WTC11 (cell line): ENCODE measurements at regions not wholly inside any gene's neighbourhood (a gene's known extent, or its start where the extent isn't known, plus 50 kb on each side); places are given as distances from the start of the nearest gene placed in this dataset.
"Not testable (repeated sequence)": the region's sequence is repeated elsewhere in the genome, so short reads cannot be mapped to it uniquely, and the experiment has no call there.

Experiments used
- ATAC-seq: fragments of 200-7000 bp; cut with Tn5 transposase; 2 replicates; pipeline ENCODE4 v1.10.0; 2021; ENCODE audit warnings: mild to moderate bottlenecking, moderate library complexity
- CTCF ChIA-PET: fragments of 300-600 bp; sonication (Branson Sonifier 250); formaldehyde crosslinking; loops from one replicate; lab custom pipeline; 2021; ENCODE audit warnings: antibody characterized with exemption; lab: Charles Lee
- POLR2A ChIA-PET: fragments of 350-600 bp; sonication (Branson Sonifier 250); formaldehyde crosslinking; loops from one replicate; lab custom pipeline; 2021; ENCODE audit warnings: antibody characterized with exemption; lab: Charles Lee
- DNase-seq: peaks from one replicate; pipeline ENCODE4 v3.0.0; 2021; ENCODE audit warnings: low spot score
- H3K27ac Mint-ChIP-seq: 2 replicates; pipeline ENCODE4 v1.8.0; 2021; ENCODE audit warnings: mixed read lengths
- H3K27me3 Mint-ChIP-seq: 2 replicates; pipeline ENCODE4 v1.8.0; 2021; ENCODE audit warnings: low read depth, mild to moderate bottlenecking, moderate library complexity, mixed read lengths
- H3K36me3 Mint-ChIP-seq: 2 replicates; pipeline ENCODE4 v1.8.0; 2021; ENCODE audit warnings: mixed read lengths
- H3K4me1 Mint-ChIP-seq: 2 replicates; pipeline ENCODE4 v1.8.0; 2022; ENCODE audit warnings: mixed read lengths
- H3K4me3 Mint-ChIP-seq: 2 replicates; pipeline ENCODE4 v1.8.0; 2021; ENCODE audit warnings: mild to moderate bottlenecking, moderate library complexity, mixed read lengths
- H3K9me3 Mint-ChIP-seq: 2 replicates; pipeline ENCODE4 v1.8.0; 2021; ENCODE audit warnings: mixed read lengths
- EMX1 ChIP-seq: fragments of 250-450 bp; sonication (Bioruptor Pico); IDR thresholded peaks from 2 replicates; pipeline ENCODE4 v1.8.0; 2021; ENCODE audit warnings: mild to moderate bottlenecking
- GRHL2 ChIP-seq: fragments of 250-450 bp; sonication (Bioruptor Pico); IDR thresholded peaks from 2 replicates; pipeline ENCODE4 v1.8.0; 2022; ENCODE audit warnings: mild to moderate bottlenecking, moderate library complexity; ENCODE audit not compliant: insufficient replicate concordance, severe bottlenecking
- GTF2I ChIP-seq: fragments of 250-450 bp; sonication (Bioruptor Pico); conservative IDR thresholded peaks from 2 replicates; pipeline ENCODE4 v1.4.0; 2021; ENCODE audit warnings: mild to moderate bottlenecking
- IRF2 ChIP-seq: sonication (generic); formaldehyde crosslinking; IDR thresholded peaks from 2 replicates; pipeline ENCODE4 v1.8.0; 2022; ENCODE audit warnings: low read depth, missing genetic modification reagents, borderline replicate concordance
- MXD4 ChIP-seq: fragments of 250-450 bp; sonication (Bioruptor Pico); IDR thresholded peaks from 2 replicates; pipeline ENCODE4 v1.8.0; 2021; ENCODE audit warnings: mild to moderate bottlenecking, moderate library complexity, borderline replicate concordance
- NFYB ChIP-seq: sonication (generic); formaldehyde crosslinking; conservative IDR thresholded peaks from 2 replicates; pipeline ENCODE4 v1.8.0; 2022; ENCODE audit warnings: low read depth, missing genetic modification reagents
- PRRX2 ChIP-seq: fragments of 250-450 bp; sonication (Bioruptor Pico); IDR thresholded peaks from 2 replicates; pipeline ENCODE4 v1.8.0; 2021; ENCODE audit warnings: mild to moderate bottlenecking
- RORB ChIP-seq: fragments of 250-450 bp; sonication (Bioruptor Pico); IDR thresholded peaks from 2 replicates; pipeline ENCODE4 v1.9.0; 2021; ENCODE audit warnings: mild to moderate bottlenecking
- TEAD4 ChIP-seq: sonication (generic); formaldehyde crosslinking; IDR thresholded peaks from 2 replicates; pipeline ENCODE4 v1.8.0; 2022; ENCODE audit warnings: mild to moderate bottlenecking, missing genetic modification reagents
- ZNF219 ChIP-seq: sonication (generic); formaldehyde crosslinking; IDR thresholded peaks from 2 replicates; pipeline ENCODE4 v1.8.0; 2023; ENCODE audit warnings: missing genetic modification reagents, mild to moderate bottlenecking, borderline replicate concordance
- ZNF317 ChIP-seq: sonication (generic); formaldehyde crosslinking; IDR thresholded peaks from 2 replicates; pipeline ENCODE4 v1.8.1; 2023; ENCODE audit warnings: low read depth, mild to moderate bottlenecking, moderate library complexity, missing genetic modification reagents, borderline replicate concordance
- TF ChIP-seq, protein P1 (sequence below): sonication (generic); formaldehyde crosslinking; IDR thresholded peaks from 2 replicates; pipeline ENCODE4 v1.8.1; 2022; ENCODE audit warnings: mild to moderate bottlenecking, missing genetic modification reagents, moderate library complexity, borderline replicate concordance
- TF ChIP-seq, protein P2 (sequence below): sonication (generic); formaldehyde crosslinking; IDR thresholded peaks from 2 replicates; pipeline ENCODE4 v1.8.1; 2023; ENCODE audit warnings: mild to moderate bottlenecking, missing genetic modification reagents, moderate library complexity
- TF ChIP-seq, protein P3 (sequence below): sonication (generic); formaldehyde crosslinking; conservative IDR thresholded peaks from 2 replicates; pipeline ENCODE4 v1.8.1; 2023; ENCODE audit warnings: mild to moderate bottlenecking, low read depth, missing genetic modification reagents, moderate library complexity
- TF ChIP-seq, protein P4 (sequence below): fragments of 200-600 bp; IDR thresholded peaks from 2 replicates; pipeline ENCODE4 v1.8.0; 2022; ENCODE audit warnings: antibody characterized with exemption
- TF ChIP-seq, protein P5 (sequence below): sonication (generic); formaldehyde crosslinking; IDR thresholded peaks from 2 replicates; pipeline ENCODE4 v1.8.1; 2023; ENCODE audit warnings: mild to moderate bottlenecking, missing genetic modification reagents, moderate library complexity
- TF ChIP-seq, protein P6 (sequence below): fragments of 250-450 bp; sonication (Bioruptor Pico); IDR thresholded peaks from 2 replicates; pipeline ENCODE4 v1.9.0; 2021; ENCODE audit warnings: moderate library complexity, mild to moderate bottlenecking, inconsistent platforms, borderline replicate concordance
- TF ChIP-seq, protein P7 (sequence below): fragments of 250-450 bp; sonication (Bioruptor Pico); IDR thresholded peaks from 2 replicates; pipeline ENCODE4 v1.8.0; 2021; ENCODE audit warnings: mild to moderate bottlenecking
- TF ChIP-seq, protein P8 (sequence below): sonication (generic); formaldehyde crosslinking; IDR thresholded peaks from 2 replicates; pipeline ENCODE4 v1.8.0; 2022; ENCODE audit warnings: mild to moderate bottlenecking, missing genetic modification reagents
- TF ChIP-seq, protein P9 (sequence below): sonication (generic); formaldehyde crosslinking; IDR thresholded peaks from 2 replicates; pipeline ENCODE4 v1.8.0; 2023; ENCODE audit warnings: missing genetic modification reagents, mild to moderate bottlenecking, borderline replicate concordance

DNA sequence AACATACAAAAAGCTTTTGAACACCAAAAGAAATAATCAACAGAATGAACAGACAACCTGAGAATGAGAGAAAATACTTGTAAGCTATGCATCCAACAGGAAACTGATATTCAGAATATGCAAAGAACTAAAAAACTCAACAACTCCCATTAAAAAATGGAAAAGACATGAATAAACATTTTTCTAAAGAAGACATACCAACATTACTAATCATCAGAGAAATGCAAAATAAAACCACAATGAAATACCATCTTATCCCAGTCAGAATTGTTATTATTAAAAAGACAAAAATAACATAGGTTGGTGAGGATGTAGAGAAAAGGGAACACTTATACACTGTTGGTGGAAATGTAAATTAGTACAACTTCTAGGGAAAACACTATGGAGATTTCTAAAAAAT, 1161.9 kb downstream of the PCDH19 start (continued):
- TF ChIP-seq, protein P1, sequence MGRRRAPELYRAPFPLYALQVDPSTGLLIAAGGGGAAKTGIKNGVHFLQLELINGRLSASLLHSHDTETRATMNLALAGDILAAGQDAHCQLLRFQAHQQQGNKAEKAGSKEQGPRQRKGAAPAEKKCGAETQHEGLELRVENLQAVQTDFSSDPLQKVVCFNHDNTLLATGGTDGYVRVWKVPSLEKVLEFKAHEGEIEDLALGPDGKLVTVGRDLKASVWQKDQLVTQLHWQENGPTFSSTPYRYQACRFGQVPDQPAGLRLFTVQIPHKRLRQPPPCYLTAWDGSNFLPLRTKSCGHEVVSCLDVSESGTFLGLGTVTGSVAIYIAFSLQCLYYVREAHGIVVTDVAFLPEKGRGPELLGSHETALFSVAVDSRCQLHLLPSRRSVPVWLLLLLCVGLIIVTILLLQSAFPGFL: no peak
- no peak for TF ChIP-seq NFYB
- TF ChIP-seq, protein P2, sequence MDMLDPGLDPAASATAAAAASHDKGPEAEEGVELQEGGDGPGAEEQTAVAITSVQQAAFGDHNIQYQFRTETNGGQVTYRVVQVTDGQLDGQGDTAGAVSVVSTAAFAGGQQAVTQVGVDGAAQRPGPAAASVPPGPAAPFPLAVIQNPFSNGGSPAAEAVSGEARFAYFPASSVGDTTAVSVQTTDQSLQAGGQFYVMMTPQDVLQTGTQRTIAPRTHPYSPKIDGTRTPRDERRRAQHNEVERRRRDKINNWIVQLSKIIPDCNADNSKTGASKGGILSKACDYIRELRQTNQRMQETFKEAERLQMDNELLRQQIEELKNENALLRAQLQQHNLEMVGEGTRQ (CRISPR knock-in tag): no peak
- TF ChIP-seq, protein P3, sequence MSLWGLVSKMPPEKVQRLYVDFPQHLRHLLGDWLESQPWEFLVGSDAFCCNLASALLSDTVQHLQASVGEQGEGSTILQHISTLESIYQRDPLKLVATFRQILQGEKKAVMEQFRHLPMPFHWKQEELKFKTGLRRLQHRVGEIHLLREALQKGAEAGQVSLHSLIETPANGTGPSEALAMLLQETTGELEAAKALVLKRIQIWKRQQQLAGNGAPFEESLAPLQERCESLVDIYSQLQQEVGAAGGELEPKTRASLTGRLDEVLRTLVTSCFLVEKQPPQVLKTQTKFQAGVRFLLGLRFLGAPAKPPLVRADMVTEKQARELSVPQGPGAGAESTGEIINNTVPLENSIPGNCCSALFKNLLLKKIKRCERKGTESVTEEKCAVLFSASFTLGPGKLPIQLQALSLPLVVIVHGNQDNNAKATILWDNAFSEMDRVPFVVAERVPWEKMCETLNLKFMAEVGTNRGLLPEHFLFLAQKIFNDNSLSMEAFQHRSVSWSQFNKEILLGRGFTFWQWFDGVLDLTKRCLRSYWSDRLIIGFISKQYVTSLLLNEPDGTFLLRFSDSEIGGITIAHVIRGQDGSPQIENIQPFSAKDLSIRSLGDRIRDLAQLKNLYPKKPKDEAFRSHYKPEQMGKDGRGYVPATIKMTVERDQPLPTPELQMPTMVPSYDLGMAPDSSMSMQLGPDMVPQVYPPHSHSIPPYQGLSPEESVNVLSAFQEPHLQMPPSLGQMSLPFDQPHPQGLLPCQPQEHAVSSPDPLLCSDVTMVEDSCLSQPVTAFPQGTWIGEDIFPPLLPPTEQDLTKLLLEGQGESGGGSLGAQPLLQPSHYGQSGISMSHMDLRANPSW (CRISPR knock-in tag): no peak
- no peak for TF ChIP-seq ZNF219 (CRISPR knock-in tag)

DNA sequence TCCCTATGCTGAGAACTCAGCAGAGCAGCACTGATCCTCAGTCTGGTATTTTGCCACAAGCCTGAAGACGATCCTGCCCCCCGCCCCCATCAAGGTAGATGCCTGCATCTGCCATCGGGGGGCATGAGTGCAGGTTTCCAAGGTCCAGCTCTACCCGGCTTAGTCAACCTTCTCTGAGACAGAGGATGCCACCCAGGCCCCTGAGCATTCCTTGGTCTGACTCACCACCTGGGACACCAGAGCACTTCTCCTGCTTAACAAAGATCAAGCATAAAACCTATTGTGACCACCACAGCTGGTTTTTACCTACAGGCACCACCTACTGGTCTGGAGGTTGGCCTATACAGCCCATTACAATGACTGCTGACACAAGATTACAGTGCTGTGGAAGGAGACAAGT, 1168.1 kb downstream of the PCDH19 start:
- Mint-ChIP-seq H3K4me3 (no peak overlapping the region), H3K27ac (no peak overlapping the region), H3K4me1 (peaks cover 5% of the 10 kb centered on the region; the same call in 1 of the 2 replicates), H3K36me3 (no peaks in the 10 kb centered on the region), H3K9me3 (no peaks in the 10 kb centered on the region), H3K27me3 (no peaks in the 10 kb centered on the region)
- CTCF ChIA-PET: interaction anchor here (1.0 kb wide), 1 partner anchor 8 kb away, joined by 3 read pairs; no protein-coding TSS in a partner anchor
- ATAC-seq: peak; percentile 98
- peak; percentile 41 for DNase-seq
- no peak for TF ChIP-seq MXD4
- no peak for TF ChIP-seq IRF2 (CRISPR knock-in tag)
- TF ChIP-seq, protein P4, sequence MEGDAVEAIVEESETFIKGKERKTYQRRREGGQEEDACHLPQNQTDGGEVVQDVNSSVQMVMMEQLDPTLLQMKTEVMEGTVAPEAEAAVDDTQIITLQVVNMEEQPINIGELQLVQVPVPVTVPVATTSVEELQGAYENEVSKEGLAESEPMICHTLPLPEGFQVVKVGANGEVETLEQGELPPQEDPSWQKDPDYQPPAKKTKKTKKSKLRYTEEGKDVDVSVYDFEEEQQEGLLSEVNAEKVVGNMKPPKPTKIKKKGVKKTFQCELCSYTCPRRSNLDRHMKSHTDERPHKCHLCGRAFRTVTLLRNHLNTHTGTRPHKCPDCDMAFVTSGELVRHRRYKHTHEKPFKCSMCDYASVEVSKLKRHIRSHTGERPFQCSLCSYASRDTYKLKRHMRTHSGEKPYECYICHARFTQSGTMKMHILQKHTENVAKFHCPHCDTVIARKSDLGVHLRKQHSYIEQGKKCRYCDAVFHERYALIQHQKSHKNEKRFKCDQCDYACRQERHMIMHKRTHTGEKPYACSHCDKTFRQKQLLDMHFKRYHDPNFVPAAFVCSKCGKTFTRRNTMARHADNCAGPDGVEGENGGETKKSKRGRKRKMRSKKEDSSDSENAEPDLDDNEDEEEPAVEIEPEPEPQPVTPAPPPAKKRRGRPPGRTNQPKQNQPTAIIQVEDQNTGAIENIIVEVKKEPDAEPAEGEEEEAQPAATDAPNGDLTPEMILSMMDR: no peak
- TF ChIP-seq EMX1 (CRISPR knock-in tag): no peak
- TF ChIP-seq PRRX2 (CRISPR knock-in tag): no peak
- TF ChIP-seq, protein P5, sequence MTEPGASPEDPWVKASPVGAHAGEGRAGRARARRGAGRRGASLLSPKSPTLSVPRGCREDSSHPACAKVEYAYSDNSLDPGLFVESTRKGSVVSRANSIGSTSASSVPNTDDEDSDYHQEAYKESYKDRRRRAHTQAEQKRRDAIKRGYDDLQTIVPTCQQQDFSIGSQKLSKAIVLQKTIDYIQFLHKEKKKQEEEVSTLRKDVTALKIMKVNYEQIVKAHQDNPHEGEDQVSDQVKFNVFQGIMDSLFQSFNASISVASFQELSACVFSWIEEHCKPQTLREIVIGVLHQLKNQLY (CRISPR knock-in tag): no peak
- no peak for TF ChIP-seq TEAD4 (CRISPR knock-in tag)
- TF ChIP-seq GTF2I (CRISPR knock-in tag): no peak
- TF ChIP-seq, protein P6, sequence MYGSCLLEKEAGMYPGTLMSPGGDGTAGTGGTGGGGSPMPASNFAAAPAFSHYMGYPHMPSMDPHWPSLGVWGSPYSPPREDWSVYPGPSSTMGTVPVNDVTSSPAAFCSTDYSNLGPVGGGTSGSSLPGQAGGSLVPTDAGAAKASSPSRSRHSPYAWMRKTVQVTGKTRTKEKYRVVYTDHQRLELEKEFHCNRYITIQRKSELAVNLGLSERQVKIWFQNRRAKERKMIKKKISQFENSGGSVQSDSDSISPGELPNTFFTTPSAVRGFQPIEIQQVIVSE: no peak
- TF ChIP-seq, protein P7, sequence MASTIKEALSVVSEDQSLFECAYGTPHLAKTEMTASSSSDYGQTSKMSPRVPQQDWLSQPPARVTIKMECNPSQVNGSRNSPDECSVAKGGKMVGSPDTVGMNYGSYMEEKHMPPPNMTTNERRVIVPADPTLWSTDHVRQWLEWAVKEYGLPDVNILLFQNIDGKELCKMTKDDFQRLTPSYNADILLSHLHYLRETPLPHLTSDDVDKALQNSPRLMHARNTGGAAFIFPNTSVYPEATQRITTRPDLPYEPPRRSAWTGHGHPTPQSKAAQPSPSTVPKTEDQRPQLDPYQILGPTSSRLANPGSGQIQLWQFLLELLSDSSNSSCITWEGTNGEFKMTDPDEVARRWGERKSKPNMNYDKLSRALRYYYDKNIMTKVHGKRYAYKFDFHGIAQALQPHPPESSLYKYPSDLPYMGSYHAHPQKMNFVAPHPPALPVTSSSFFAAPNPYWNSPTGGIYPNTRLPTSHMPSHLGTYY: no peak
- no peak for TF ChIP-seq RORB
- no peak for TF ChIP-seq ZNF317
- no peak for TF ChIP-seq GRHL2
- TF ChIP-seq, protein P8, sequence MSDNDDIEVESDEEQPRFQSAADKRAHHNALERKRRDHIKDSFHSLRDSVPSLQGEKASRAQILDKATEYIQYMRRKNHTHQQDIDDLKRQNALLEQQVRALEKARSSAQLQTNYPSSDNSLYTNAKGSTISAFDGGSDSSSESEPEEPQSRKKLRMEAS: no peak
- TF ChIP-seq, protein P9, sequence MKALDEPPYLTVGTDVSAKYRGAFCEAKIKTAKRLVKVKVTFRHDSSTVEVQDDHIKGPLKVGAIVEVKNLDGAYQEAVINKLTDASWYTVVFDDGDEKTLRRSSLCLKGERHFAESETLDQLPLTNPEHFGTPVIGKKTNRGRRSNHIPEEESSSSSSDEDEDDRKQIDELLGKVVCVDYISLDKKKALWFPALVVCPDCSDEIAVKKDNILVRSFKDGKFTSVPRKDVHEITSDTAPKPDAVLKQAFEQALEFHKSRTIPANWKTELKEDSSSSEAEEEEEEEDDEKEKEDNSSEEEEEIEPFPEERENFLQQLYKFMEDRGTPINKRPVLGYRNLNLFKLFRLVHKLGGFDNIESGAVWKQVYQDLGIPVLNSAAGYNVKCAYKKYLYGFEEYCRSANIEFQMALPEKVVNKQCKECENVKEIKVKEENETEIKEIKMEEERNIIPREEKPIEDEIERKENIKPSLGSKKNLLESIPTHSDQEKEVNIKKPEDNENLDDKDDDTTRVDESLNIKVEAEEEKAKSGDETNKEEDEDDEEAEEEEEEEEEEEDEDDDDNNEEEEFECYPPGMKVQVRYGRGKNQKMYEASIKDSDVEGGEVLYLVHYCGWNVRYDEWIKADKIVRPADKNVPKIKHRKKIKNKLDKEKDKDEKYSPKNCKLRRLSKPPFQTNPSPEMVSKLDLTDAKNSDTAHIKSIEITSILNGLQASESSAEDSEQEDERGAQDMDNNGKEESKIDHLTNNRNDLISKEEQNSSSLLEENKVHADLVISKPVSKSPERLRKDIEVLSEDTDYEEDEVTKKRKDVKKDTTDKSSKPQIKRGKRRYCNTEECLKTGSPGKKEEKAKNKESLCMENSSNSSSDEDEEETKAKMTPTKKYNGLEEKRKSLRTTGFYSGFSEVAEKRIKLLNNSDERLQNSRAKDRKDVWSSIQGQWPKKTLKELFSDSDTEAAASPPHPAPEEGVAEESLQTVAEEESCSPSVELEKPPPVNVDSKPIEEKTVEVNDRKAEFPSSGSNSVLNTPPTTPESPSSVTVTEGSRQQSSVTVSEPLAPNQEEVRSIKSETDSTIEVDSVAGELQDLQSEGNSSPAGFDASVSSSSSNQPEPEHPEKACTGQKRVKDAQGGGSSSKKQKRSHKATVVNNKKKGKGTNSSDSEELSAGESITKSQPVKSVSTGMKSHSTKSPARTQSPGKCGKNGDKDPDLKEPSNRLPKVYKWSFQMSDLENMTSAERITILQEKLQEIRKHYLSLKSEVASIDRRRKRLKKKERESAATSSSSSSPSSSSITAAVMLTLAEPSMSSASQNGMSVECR (CRISPR knock-in tag): no peak
- POLR2A ChIA-PET: no interaction called here

DNA sequence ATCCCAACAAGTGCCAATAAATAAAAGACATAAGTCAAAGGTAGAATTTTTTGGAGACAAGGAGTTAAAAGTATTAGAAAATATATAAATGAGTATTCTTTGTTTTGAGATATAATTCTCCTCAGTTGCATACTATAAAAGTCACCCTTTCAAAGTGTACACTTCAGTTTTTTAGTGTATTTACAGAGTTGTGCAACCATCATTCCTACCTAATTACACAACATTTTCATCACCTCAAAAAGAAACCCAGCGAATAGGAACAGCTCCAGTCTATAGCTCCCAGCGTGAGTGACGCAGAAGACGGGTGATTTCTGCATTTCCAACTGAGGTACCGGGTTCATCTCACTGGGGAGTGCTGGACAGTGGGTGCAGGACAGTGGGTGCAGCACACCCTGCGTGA, 1175.7 kb downstream of the PCDH19 start:
- Mint-ChIP-seq H3K9me3 (peaks cover 11% of the 10 kb centered on the region), H3K36me3 (peaks cover 16% of the 10 kb centered on the region)
- CTCF ChIA-PET, POLR2A ChIA-PET, H3K4me1 Mint-ChIP-seq, H3K4me3 Mint-ChIP-seq, DNase-seq, ATAC-seq, H3K27ac Mint-ChIP-seq, H3K27me3 Mint-ChIP-seq: not testable (repeated sequence)
